GM19023 (cell line): ENCODE measurements at regions not wholly inside any gene's neighbourhood (a gene's known extent, or its start where the extent isn't known, plus 50 kb on each side); places are given as distances from the start of the nearest gene placed in this dataset.
"Not testable (repeated sequence)": the region's sequence is repeated elsewhere in the genome, so short reads cannot be mapped to it uniquely, and the experiment has no call there.

ENCODE experiments used
- ATAC-seq: cut with Tn5 transposase; IDR thresholded peaks from one replicate; pipeline ENCODE4 v1.9.1; 2021; ENCODE audit warnings: mild to moderate bottlenecking, moderate library complexity; ENCODE audit not compliant: unreplicated experiment

- no peak for ATAC-seq
Observed at GRCh38 chr14:23829736-23830471, 123.7 kb upstream of the DHRS4 start.

DNA sequence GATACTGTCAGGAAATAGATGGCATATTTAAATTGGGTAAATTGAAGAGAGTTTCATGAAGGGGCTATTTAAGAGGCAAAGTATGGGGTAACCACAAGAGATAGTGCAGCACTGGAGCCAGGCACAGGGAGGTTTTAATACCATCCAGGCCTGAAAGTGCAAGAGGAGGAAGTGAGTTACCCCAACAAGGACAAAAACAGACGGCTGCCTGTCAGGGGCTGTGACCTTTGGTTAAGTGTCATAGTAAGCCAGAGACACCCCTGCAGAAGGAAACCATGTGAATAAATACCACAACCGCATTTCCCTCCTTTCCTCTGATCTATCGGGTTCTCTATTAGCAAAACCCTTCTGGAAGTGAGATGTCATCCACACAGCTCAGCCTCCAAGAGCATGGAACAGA, 122.0 kb upstream of the DHRS4 start:
- no peak for ATAC-seq

GRCh38 chr14:23861666-23862065, 91.9 kb upstream of the DHRS4 start:
- no peak for ATAC-seq

DNA sequence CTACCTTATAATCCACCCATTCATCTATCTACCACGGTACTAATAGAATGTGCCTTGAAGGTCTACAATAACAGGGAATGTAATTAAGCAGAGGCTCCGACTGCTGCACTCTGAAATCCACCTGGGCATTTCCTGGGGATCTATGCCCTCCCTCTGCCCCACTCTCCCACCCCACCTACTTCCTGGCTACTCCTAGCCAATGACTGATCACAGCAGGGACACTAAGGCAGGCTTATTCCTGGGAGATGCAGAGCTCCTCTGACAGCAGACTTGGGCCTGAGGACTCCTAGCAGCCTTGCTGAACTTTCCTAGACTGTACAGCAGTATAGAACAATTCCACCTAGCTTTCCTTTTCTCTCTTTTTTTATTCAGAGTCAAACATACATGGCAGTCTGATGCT, 91.1 kb upstream of the DHRS4 start:
- no peak for ATAC-seq

GRCh38 chr14:23863836-23864235, 89.7 kb upstream of the DHRS4 start:
- ATAC-seq, result no peak

DNA sequence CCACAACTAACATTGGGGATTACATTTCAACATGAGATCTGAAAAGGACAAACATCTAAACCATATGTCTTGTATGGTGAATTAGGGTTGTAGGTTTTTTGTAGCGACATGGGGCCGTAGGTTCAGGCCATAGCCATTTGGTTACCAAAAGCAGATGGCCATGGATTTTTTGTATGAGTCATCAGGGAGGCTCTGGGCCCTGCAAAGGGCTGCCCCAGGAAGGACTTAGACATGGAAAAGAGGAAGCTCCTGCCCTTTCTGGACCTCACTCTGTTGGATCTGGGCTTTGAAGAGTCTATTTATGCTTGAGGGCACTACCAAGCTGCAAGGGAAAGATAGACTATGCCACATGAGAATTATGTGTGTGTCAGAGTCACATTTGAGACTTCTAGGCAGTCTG, 89.3 kb upstream of the DHRS4 start:
- no peak for ATAC-seq

- ATAC-seq, result no peak
Observed at GRCh38 chr14:23864861-23865260, 88.7 kb upstream of the DHRS4 start.

- ATAC-seq, result no peak
Observed at GRCh38 chr14:23865502-23865901, 88.1 kb upstream of the DHRS4 start.

GRCh38 chr14:23866269-23866668, 87.3 kb upstream of the DHRS4 start:
- no peak for ATAC-seq

DNA sequence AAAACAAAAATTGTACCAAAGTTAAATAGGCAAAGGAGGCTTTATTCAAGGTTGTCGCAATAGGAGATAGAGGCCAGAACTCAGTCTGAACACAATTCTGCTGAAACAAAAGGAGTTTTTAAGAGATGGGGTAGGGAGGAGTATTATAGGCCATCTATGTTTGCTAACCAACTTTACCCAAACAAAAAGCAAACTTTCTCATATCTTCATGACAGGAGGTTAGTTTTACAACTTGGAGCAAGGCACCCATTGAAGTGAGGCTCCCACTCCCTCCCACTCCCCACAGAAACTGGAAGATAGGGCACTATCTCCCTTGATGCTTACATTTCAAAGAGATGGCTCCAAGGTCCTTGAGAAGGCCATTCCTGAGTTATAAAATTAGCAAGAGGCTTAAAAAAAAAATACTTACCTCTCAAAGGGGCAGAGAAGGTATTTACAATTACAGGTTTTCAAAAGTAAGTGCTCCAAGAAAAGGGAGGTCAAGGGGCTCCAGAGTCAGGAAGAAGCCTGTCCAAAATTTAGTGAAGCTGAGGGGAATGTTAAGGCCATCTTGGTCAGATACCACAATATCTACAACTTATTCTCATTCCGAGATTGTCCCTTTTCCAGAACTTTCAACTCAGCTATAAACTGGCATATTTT, 84.4 kb upstream of the DHRS4 start:
- ATAC-seq, result no peak

DNA sequence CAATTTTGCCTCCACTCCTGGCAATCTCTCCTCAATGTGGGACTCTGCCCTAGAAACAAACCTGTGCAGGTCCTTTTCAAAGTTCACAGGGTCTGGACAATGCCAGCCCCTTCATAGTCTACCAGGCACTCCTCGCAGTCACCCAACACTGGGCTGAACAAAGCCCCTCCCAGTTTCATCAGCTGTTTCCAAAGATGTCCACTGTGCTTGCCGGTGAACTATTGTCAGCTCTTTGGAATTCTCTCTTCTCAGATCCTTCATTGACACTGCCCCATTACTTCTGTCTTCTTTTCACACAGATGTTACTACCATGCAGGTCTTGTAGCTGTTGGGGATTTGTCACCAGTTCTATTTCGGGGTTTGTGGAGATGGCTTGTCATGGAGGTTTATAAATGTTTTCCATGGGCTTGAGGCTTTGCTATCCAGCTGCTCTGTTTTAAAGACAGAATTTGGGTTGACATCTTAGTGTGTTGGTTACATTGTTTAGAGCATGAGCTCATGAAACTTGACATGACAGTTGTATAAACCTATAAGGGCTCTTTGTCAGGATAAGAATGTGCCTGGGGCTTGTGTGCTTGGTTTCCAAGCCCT, 77.3 kb upstream of the DHRS4 start:
- ATAC-seq, result no peak

- ATAC-seq, result peak; percentile 70
Observed at GRCh38 chr14:23877111-23877510, 76.5 kb upstream of the DHRS4 start.

DNA sequence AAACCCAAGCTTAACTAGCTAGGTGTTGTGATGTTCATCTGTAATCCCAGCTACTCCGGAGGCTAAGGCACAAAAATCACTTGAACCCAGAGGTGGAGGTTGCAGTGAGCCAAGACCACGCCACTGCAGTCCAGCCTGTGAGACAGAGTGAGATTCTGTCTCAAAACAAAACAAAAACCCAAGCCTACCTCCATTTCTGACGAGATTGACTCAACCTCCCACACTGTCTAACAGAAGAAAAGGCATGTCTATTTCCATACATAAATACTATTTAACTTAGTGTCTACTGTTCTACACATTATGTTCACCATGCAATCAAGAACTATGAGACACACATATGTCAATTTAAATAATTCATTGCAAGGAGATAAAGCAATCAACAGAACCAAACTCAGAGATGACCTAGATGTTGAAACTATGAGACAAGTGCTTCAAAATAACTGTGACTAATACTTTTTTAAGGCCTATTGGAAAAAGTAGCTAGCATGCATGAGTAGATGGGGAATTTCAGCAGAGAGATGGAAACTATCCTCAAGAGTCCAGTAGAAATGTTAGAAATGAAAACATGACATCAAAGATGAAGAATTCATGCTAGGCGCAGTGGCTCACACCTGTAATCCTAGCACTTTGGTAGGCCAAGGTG, 75.9 kb upstream of the DHRS4 start:
- peak; percentile 75 for ATAC-seq

DNA sequence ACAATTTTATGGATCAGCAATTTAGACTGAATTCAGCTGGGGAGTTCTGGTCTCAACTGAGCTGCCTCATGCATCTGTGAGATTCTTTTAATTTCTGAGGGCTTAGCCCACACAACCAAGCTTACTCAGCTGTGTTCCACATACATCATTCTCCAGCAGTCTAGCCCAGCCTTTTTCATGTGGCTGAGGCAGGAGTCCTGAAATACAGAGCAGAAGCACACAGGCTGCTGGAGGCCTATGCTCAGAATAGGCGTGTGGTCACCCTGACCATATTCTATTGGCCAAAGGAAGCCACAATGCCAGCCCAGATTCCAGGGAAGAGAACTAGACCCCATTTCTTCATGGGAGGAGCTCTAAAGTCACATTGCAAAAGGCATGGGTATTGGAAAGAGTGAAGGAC, 72.3 kb upstream of the DHRS4 start:
- no peak for ATAC-seq

DNA sequence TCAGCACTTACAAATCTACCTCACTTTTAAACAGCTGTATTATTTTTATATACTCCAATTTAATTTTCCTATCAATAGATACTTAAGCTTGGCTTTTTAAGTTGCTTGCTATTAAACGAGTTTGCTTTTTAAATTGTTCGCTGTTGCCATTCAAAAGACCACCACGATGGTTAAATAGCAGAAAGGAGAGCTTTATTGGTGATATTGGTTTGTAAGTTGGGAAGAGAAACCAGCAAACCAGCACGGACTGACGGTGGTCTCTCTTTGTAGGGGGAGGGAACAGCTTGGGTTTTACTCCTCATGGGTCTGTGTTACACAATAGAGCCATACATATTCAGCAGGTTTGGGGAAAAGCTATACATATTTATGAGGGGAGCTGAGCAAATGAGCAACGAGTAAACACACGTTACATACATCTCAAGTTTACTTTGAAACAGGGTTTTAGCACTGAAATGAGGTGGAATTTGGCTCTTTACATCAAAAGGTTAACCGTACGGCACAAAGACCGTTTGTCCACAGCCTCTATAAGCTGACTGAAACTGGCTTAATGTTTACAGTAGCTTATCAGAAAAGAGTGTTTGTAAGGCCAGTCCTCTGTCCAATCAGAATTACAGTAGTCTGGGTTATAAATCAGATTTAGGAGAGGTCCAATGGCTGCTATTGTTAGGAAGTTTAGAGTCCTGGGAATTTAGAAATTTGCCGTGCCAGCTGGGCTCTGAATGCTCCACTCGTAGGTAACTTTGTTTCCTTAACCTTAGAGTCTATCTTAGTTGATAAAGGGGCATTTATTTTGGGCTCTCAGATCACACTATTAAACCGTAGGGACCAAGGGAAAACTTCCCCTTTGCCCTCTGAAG, 69.7 kb upstream of the DHRS4 start:
- no peak for ATAC-seq

DNA sequence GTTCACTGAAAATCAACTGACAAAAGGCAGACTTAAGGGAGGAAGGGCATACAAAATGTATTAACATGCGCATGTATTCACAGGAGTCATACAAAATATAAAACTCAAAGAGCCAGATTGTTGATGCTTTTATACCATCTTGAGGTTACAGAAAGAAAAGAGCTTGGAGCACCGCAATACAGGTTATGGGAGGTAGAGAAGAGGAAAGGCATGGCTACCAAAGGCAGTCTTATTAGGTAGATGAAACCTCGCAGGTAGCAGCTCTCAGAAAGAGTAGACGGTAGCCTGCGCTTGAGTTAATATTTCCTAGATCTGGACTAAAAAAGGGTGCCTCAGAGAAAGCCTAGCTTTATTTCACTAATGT, 69.0 kb upstream of the DHRS4 start:
- ATAC-seq, result no peak

- ATAC-seq, result no peak
Observed at GRCh38 chr14:23887536-23887935, 66.0 kb upstream of the DHRS4 start.

- ATAC-seq, result not testable (repeated sequence)
Observed at GRCh38 chr14:23891717-23892116, 61.9 kb upstream of the DHRS4 start.

GRCh38 chr14:23892289-23892688, 61.3 kb upstream of the DHRS4 start:
- ATAC-seq, result not testable (repeated sequence)

- no peak for ATAC-seq
Observed at GRCh38 chr14:23894362-23895052, 59.1 kb upstream of the DHRS4 start.
